Stimulated activated CD4-positive, alpha-beta T cell treated with anti-CD3 and anti-CD28 coated beads, Interleukin-2, amount 100 ng/mL, for 4 hours (primary cell): ENCODE measurements at regions not wholly inside any gene's neighbourhood (a gene's known extent, or its start where the extent isn't known, plus 50 kb on each side); places are given as distances from the start of the nearest gene placed in this dataset.

Experiments used
- DNase-seq: peaks from one replicate; pipeline ENCODE4 v3.0.0-alpha.2; 2020; ENCODE audit warnings: low read depth

GRCh38 chr9:70478963-70479641, 64.6 kb upstream of the KLF9 start:
- DNase-seq = no peak

DNA sequence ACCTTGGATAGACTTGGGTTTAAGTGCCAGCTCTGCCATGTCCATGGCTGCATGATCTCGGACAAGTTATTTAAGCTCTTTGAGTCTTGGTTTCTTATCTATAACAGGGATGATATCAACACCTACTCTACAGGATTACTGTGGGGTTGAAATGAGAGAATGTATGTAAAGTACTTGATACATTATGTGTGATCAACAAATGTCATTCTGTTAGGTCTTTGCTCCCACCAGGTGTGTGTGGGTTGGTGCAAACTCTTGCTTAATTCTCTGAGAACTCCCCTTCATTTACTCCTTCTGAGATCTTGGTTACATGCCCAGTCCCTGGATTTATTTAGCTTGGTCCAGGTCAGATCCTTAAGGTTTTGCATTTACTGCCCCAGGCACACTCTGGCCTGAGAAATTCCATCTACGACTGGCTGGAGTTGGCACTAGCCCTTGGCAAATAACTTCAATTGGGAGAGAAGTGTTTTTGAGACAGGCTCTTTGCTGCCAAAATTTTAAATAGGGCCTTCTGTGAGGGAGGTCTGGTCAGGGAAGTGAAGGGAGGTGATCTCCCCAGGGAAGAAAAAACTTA, 63.5 kb upstream of the KLF9 start:
- DNase-seq = no peak

GRCh38 chr9:70477146-70477745, 62.8 kb upstream of the KLF9 start:
- no peak for DNase-seq

GRCh38 chr9:70475211-70475610, 60.8 kb upstream of the KLF9 start:
- no peak for DNase-seq

- DNase-seq = no peak
Measured at GRCh38 chr9:70474413-70474812, 60.0 kb upstream of the KLF9 start.

GRCh38 chr9:70472268-70473249, 58.1 kb upstream of the KLF9 start:
- no peak for DNase-seq

- DNase-seq = no peak
Measured at GRCh38 chr9:70470050-70471015, 55.9 kb upstream of the KLF9 start.

- no peak for DNase-seq
Measured at GRCh38 chr9:70468291-70468690, 53.8 kb upstream of the KLF9 start.

DNA sequence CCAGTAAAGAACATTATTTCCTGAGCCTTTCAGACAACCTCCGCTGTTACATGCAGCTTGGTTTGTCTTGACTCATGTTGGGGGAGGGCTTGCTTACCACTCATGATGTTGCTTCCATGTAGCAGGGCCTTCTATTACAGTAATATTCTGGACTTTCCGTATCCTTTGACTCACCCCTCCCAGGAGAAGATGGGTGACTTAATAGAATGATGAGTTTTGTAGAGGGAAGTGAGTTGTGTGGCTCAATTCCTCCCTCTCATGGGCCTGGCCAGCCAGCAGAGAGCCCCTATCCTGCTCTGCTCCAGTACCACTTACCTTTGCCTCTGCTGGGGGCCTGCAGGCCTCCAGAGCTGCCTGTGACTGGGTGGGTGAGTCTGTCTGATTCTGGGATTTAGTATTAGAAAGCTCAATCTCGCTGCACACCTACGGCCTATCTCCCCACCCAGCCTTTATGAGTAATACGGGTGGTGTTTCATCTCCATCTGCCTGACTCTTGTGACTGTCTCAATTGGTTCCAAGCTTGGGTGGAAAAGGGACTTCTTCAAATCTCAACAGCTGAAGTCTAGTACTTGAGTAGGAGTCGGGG, 52.6 kb upstream of the KLF9 start:
- peak; percentile 31 for DNase-seq

DNA sequence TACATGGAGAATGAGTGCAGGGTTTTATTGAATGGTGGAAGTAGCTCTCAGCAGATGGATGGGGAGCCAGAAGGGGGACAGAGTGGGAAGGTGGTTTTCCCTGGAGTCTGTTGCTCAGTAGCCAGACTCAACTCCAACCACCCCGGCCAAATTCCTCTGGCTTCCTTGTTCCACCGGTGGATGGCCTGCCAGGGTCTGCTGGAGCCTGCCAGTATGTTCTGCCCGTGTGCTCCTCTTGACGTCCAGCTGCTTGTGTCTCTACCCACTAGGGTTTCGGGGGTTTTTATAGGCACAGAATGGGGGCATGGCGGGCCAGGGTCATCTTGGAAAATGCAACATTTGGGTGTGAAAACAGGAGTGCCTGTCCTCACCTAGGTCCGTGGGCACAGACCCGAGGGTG, 51.4 kb upstream of the KLF9 start:
- DNase-seq = no peak

- no peak for DNase-seq
Measured at GRCh38 chr9:70465398-70465797, 50.9 kb upstream of the KLF9 start.
